K562 (cell line): ENCODE measurements at regions not wholly inside any gene's neighbourhood (a gene's known extent, or its start where the extent isn't known, plus 50 kb on each side); places are given as distances from the start of the nearest gene placed in this dataset.

Experiments used
- ATAC-seq: fragments of 200-7000 bp; cut with Tn5 transposase; 3 replicates; pipeline ENCODE4 v1.9.1; 2020; ENCODE audit warnings: moderate library complexity
- BruUV-seq: library from RNA; stranded (reverse); fragments of 400-500 nt; replicated peaks from 2 replicates; lab custom pipeline; 2021; lab: Mats Ljungman, UMichigan
- CTCF ChIA-PET: fragments of 300-600 bp; formaldehyde crosslinking; extraction: SDS; loops from one replicate; lab custom pipeline; 2021; ENCODE audit warnings: low intra/inter-chr PET ratio; lab: Yijun Ruan, JAX
- POLR2A ChIA-PET: fragments of 300-600, 350-650 bp; sonication (Branson Sonifier 250); formaldehyde crosslinking; extraction: SDS; loops from one replicate; lab custom pipeline; 2021; ENCODE audit warnings: antibody characterized with exemption, inconsistent platforms; lab: Yijun Ruan, JAX
- DNase-seq, 4 experiments: peaks; one replicate each; pipeline versions ENCODE4 v3.0.0 to v3.0.0-alpha.2; 2011 to 2018; ENCODE audit warnings: low spot score in 3 of 4, mixed read lengths in 3 of 4; ENCODE audit errors: extremely low read depth in 1 of 4
- FAIRE-seq: peaks from 2 replicates; lab custom pipeline; 2011; peaks lifted over from hg19 to GRCh38; lab: Jason Lieb, UNC
- H2AFZ ChIP-seq: 2 replicates; pipeline ENCODE4 v1.6.0; 2011; ENCODE audit warnings: low read depth, low read length, control low read depth, inconsistent platforms
- H3K27ac ChIP-seq: fragments of 200-600 bp; 3 replicates; pipeline ENCODE4 v1.8.0; 2011; ENCODE audit warnings: low read depth, mild to moderate bottlenecking, control low read depth, inconsistent platforms, low read length, moderate library complexity, mixed read lengths; ENCODE audit errors: extremely low read depth
- H3K27me3 ChIP-seq, 2 experiments: fragments of 300-600 bp in 1 of 2; 2 replicates in 1 of 2; 3 replicates in 1 of 2; pipeline versions ENCODE4 v1.6.0 to v1.8.0; 2011; ENCODE audit warnings: inconsistent platforms in 2 of 2, low read length in 2 of 2, mild to moderate bottlenecking in 1 of 2, mixed read lengths in 1 of 2, moderate library complexity in 1 of 2; ENCODE audit not compliant: control insufficient read depth in 2 of 2, insufficient read depth in 2 of 2
- H3K36me3 ChIP-seq: fragments of 300-600 bp; 3 replicates; pipeline ENCODE4 v1.8.0; 2011; ENCODE audit warnings: mild to moderate bottlenecking, low read length, inconsistent platforms; ENCODE audit not compliant: control insufficient read depth, insufficient read depth
- H3K4me1 ChIP-seq, 2 experiments: fragments of 200-600 bp in 1 of 2; replicated peaks in 1 of 2; 2 replicates in 1 of 2; 3 replicates in 1 of 2; pipeline versions ENCODE4 v1.5.1 to v1.8.0; 2011; ENCODE audit warnings: inconsistent platforms in 2 of 2, low read length in 2 of 2, mild to moderate bottlenecking in 1 of 2, mixed read lengths in 1 of 2, moderate library complexity in 1 of 2; ENCODE audit not compliant: control insufficient read depth in 2 of 2, insufficient read depth in 2 of 2
- H3K4me2 ChIP-seq: 2 replicates; pipeline ENCODE4 v1.6.1; 2011; ENCODE audit warnings: low read length, control low read depth, inconsistent platforms, mixed read lengths; ENCODE audit not compliant: insufficient read depth
- H3K4me3 ChIP-seq: fragments of 200-600 bp; sonication (generic), shearing (Covaris generic); 2 replicates; pipeline ENCODE4 v1.5.1; 2016; ENCODE audit warnings: control low read depth, inconsistent platforms
- H3K79me2 ChIP-seq: fragments of 200-600 bp; 3 replicates; pipeline ENCODE4 v1.8.0; 2011; ENCODE audit warnings: low read length, inconsistent platforms; ENCODE audit not compliant: control insufficient read depth, insufficient read depth
- H3K9ac ChIP-seq, 2 experiments: 2 replicates each; pipeline versions ENCODE4 v1.6.0 to v1.6.1; 2011; ENCODE audit warnings: low read depth in 2 of 2, low read length in 2 of 2, control low read depth in 1 of 2, inconsistent platforms in 1 of 2, mild to moderate bottlenecking in 1 of 2, mixed read lengths in 1 of 2; ENCODE audit not compliant: insufficient read depth in 1 of 2
- H3K9me1 ChIP-seq: one replicate; pipeline ENCODE4 v1.6.0; 2011; ENCODE audit warnings: inconsistent platforms, mild to moderate bottlenecking, low read length, moderate library complexity; ENCODE audit not compliant: control insufficient read depth, insufficient read depth
- H3K9me3 ChIP-seq: replicated peaks from 2 replicates; pipeline ENCODE4 v1.5.1; 2011; ENCODE audit warnings: low read depth, low read length, inconsistent platforms; ENCODE audit not compliant: control insufficient read depth, insufficient read depth
- H4K20me1 ChIP-seq: replicated peaks from 2 replicates; pipeline ENCODE4 v1.6.1; 2011; ENCODE audit warnings: low read length, inconsistent platforms, mixed read lengths; ENCODE audit not compliant: control insufficient read depth, insufficient read depth
- FOXP1 ChIP-seq: sonication (generic); formaldehyde crosslinking; IDR thresholded peaks from 2 replicates; pipeline ENCODE4 v1.8.0; 2022; ENCODE audit warnings: mild to moderate bottlenecking, missing genetic modification reagents
- NCOA1 ChIP-seq: fragments of 450-650 bp; IDR thresholded peaks from 2 replicates; pipeline ENCODE4 v1.6.1; 2016; ENCODE audit warnings: low read depth
- NR3C1 ChIP-seq: sonication (generic); formaldehyde crosslinking; IDR thresholded peaks from 2 replicates; pipeline ENCODE4 v1.8.1; 2022; ENCODE audit warnings: missing genetic modification reagents
- PPARD ChIP-seq: fragments of 250-450 bp; sonication (Bioruptor Pico); IDR thresholded peaks from 2 replicates; pipeline ENCODE4 v1.8.0; 2022; ENCODE audit warnings: inconsistent platforms, mild to moderate bottlenecking, moderate library complexity
- RBM17 ChIP-seq: fragments of 200-400 bp; formaldehyde crosslinking; IDR thresholded peaks from 2 replicates; pipeline ENCODE4 v1.6.1; 2017; ENCODE audit warnings: low read depth, mild to moderate bottlenecking, low read length, borderline replicate concordance
- RNF219 ChIP-seq: fragments of 250-450 bp; sonication (Bioruptor Pico); IDR thresholded peaks from 2 replicates; pipeline ENCODE4 v1.5.0; 2022; ENCODE audit warnings: mild to moderate bottlenecking
- SMAD1 ChIP-seq: fragments of 150-350 bp; IDR thresholded peaks from 2 replicates; pipeline ENCODE4 v1.6.1; 2014; ENCODE audit warnings: low read length, low read depth; ENCODE audit not compliant: partially characterized antibody
- SMC3 ChIP-seq: conservative IDR thresholded peaks from 2 replicates; pipeline ENCODE4 v1.6.1; 2011; ENCODE audit warnings: low read depth, low read length, improper control_type of control experiment; ENCODE audit not compliant: insufficient read depth
- SNRNP70 ChIP-seq: fragments of 200-400 bp; formaldehyde crosslinking; optimal IDR thresholded peaks from 2 replicates; pipeline ENCODE3; 2017; ENCODE audit warnings: low read depth, low read length
- TCF7 ChIP-seq: sonication (generic); IDR thresholded peaks from 2 replicates; pipeline ENCODE4 v1.6.1; 2016; ENCODE audit warnings: antibody characterized with exemption, borderline replicate concordance
- ZNF174 ChIP-seq: fragments of 250-450 bp; sonication (Bioruptor Pico); IDR thresholded peaks from 2 replicates; pipeline ENCODE4 v1.4.0; 2020; ENCODE audit warnings: mild to moderate bottlenecking
- ZNF384 ChIP-seq: IDR thresholded peaks from 2 replicates; pipeline ENCODE4 v1.6.1; 2012; ENCODE audit warnings: low read depth, low read length, improper control_type of control experiment
- ZNF695 ChIP-seq: fragments of 450-650 bp; formaldehyde crosslinking; IDR thresholded peaks from 2 replicates; pipeline ENCODE4 v1.4.0; 2020; ENCODE audit warnings: mild to moderate bottlenecking, moderate library complexity
- ZNF699 ChIP-seq: fragments of 250-450 bp; sonication (Bioruptor Pico); IDR thresholded peaks from 2 replicates; pipeline ENCODE4 v1.8.0; 2021; ENCODE audit warnings: mild to moderate bottlenecking, moderate library complexity; ENCODE audit not compliant: insufficient replicate concordance
- ZNF75A ChIP-seq: fragments of 450-650 bp; formaldehyde crosslinking; IDR thresholded peaks from 2 replicates; pipeline ENCODE4 v1.4.0; 2020; ENCODE audit warnings: mild to moderate bottlenecking
- WGBS: fragments of 100-300 bp; shearing (Covaris generic); methylation state at CpG from one replicate; pipeline ENCODE4 v1.1.6; 2016; ENCODE audit warnings: low coverage, mixed read lengths; ENCODE audit not compliant: insufficient coverage; ENCODE audit errors: missing lambda C conversion rate; 5-methylcytosine and 5-hydroxymethylcytosine counted together
- in situ Hi-C: fragments of 300-500 bp; cut with MboI; formaldehyde crosslinking; loops from 4 replicates; pipeline ENCODE4 v1.15.0; 2018; ENCODE audit warnings: inconsistent platforms, mixed read lengths
- intact Hi-C: fragments of 100-400 bp; cut with micrococcal nuclease; formaldehyde crosslinking; loops from 2 replicates; pipeline ENCODE4 v1.14.2; 2022
- TF ChIP-seq, protein P1 (sequence below), 2 experiments: fragments of 450-650 bp in 1 of 2; IDR thresholded peaks; 2 replicates each; pipeline ENCODE4 v1.6.1; 2011 to 2017; ENCODE audit warnings: low read depth in 2 of 2, antibody characterized with exemption in 1 of 2, borderline replicate concordance in 1 of 2, low read length in 1 of 2, mild to moderate bottlenecking in 1 of 2, mixed read lengths in 1 of 2; ENCODE audit not compliant: control insufficient read depth in 1 of 2

DNA sequence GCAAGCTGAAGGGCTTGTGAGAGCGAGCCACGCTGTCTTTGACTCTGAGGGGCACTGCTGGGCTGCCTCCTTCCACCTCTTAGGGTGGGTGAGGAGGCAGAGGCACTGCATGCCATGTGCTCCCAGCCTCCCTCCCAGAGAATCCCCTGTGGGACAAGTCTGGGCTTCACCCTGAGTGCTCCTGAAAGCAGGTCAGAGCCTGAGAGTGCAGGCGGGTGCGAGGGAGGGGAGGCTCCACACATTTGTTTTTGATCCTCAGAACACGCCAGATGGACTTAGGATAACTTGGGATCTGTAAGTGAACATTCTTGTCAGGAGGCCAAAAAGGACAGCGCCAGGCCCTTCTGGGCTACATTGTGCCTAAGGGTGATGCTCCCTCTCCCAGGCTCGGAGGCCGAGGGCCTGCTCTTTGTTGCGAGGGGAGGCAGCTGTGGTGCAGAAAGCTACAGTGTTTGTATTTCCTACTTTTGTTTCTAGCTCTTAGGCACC is 155.4 kb downstream of the TMX1 start:
- CTCF ChIA-PET = no interaction called here
- intact Hi-C loops = no loop called here
- no peak overlapping the region for H3K4me3 ChIP-seq
- no peak overlapping the region for H2AFZ ChIP-seq
- DNase-seq = no peak
- no TSS peak for BruUV-seq
- no peaks in the 10 kb centered on the region for H3K79me2 ChIP-seq
- no peaks in the 10 kb centered on the region for H4K20me1 ChIP-seq
- 2% methylated on average over 5 of the region's 9 CpGs for WGBS
- in situ Hi-C loops = no loop called here
- no peaks in the 10 kb centered on the region for H3K9me1 ChIP-seq
- ATAC-seq = no peak; the same call in 2 of the 3 replicates
- no peak for FAIRE-seq
- H3K36me3 ChIP-seq = no peaks in the 10 kb centered on the region
- no peak overlapping the region for H3K9ac ChIP-seq
- H3K27ac ChIP-seq = no peak overlapping the region
- POLR2A ChIA-PET = no interaction called here
- peaks cover 0 to 5% of the 10 kb centered on the region in 2 experiments; a peak in 1 of 5 replicates for H3K27me3 ChIP-seq
- no peaks in the 10 kb centered on the region for H3K4me1 ChIP-seq
- no peaks in the 10 kb centered on the region for H3K9me3 ChIP-seq
- H3K4me2 ChIP-seq = no peak overlapping the region
- TF ChIP-seq SNRNP70 = no peak
- no peak for TF ChIP-seq SMAD1
- TF ChIP-seq NR3C1 (CRISPR knock-in tag) = no peak
- no peak for TF ChIP-seq TCF7
- TF ChIP-seq ZNF174 = no peak
- TF ChIP-seq RBM17 = no peak
- TF ChIP-seq ZNF695 (CRISPR knock-in tag) = no peak
- TF ChIP-seq ZNF75A = no peak
- TF ChIP-seq ZNF699 = no peak
- no peak for TF ChIP-seq FOXP1 (CRISPR knock-in tag)
- no peak for TF ChIP-seq RNF219 (CRISPR knock-in tag)
- TF ChIP-seq, protein P1, sequence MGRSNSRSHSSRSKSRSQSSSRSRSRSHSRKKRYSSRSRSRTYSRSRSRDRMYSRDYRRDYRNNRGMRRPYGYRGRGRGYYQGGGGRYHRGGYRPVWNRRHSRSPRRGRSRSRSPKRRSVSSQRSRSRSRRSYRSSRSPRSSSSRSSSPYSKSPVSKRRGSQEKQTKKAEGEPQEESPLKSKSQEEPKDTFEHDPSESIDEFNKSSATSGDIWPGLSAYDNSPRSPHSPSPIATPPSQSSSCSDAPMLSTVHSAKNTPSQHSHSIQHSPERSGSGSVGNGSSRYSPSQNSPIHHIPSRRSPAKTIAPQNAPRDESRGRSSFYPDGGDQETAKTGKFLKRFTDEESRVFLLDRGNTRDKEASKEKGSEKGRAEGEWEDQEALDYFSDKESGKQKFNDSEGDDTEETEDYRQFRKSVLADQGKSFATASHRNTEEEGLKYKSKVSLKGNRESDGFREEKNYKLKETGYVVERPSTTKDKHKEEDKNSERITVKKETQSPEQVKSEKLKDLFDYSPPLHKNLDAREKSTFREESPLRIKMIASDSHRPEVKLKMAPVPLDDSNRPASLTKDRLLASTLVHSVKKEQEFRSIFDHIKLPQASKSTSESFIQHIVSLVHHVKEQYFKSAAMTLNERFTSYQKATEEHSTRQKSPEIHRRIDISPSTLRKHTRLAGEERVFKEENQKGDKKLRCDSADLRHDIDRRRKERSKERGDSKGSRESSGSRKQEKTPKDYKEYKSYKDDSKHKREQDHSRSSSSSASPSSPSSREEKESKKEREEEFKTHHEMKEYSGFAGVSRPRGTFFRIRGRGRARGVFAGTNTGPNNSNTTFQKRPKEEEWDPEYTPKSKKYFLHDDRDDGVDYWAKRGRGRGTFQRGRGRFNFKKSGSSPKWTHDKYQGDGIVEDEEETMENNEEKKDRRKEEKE (IDR thresholded peaks at IDR 0.05; ENCODE audit: borderline replicate concordance in 1 of 2, control insufficient read depth in 1 of 2, low read depth in 2 of 2, low read length in 1 of 2) = no peak
- TF ChIP-seq PPARD (CRISPR knock-in tag) = no peak
- no peak for TF ChIP-seq ZNF384
- no peak for TF ChIP-seq NCOA1
- no peak for TF ChIP-seq SMC3
